TTC549 (cell line): ENCODE measurements at regions not wholly inside any gene's neighbourhood (a gene's known extent, or its start where the extent isn't known, plus 50 kb on each side); places are given as distances from the start of the nearest gene placed in this dataset.

ENCODE experiments used
- FAIRE-seq: peaks from 2 replicates; lab custom pipeline; 2012; peaks lifted over from hg19 to GRCh38; lab: Jason Lieb, UNC

DNA sequence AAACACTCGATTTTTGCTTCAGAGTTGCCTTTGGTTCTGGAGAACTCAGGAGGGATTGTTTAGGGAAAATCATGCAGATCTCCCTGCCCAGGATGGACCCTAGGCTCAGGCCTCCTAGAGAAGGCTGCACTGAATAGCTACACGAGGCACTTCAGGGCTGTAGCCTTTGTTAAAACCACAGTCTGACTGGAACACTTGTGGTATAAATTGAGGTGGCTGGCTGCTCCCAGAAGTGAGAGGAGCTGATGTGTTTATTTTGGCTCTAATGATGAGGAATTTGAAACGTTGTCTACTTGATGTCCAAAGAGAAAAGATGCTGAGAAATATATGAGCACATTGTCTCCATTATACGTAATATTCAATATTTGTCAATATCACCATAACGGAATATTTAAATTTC, 762.1 kb upstream of the ARGLU1 start:
- no peak for FAIRE-seq

DNA sequence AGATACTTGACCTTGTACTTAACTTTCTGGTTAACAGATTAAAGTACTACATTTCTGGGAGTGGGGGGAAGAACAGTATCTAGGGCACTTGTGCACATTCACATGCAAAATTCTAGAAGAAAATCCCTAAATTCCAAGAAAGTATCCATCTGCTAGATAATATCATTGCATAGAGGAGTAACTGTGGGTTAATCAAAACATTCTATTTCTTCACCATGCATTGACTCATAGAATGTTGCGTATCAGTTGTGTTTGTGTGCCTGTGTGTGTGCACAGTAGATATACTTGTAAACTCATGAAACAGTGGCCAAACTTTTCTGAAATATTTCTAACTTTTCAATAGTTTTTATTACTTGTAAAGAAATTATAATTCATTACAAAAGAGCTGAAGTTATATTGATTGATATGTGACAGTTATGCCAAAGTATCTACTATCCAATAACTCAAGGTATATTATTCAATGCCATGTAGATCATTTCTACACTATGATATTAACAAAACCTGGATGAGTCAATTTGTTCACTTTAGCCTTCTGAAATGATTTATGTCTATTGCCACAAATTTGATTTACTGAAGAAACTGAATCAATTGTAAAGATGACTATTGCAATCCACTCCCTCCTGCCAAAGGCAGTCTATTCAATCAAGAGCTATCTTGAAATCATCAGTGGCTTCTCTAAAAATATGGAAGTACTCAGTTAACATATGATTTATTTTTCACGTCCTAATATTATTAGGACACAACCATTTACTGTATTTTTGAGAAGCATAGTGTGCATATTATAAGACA, 756.7 kb upstream of the ARGLU1 start:
- no peak for FAIRE-seq

DNA sequence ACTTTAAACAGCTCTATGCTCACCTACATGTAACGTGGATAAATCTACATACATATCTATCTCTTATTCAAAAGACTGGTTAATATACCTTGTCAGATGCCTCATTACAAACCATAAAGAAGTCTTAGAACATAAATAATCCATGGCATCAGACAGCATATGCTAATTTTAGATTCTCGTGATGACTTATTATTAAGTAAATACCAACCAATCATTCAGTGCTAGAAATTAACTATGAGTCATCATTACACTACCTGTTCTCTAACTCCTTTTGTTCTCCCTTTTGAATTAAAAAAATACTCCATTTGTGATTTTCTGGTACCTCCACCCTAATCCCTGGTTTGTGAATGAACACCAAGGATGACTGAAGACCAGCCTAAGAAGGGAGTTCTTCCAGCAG, 754.3 kb upstream of the ARGLU1 start:
- FAIRE-seq, result no peak

DNA sequence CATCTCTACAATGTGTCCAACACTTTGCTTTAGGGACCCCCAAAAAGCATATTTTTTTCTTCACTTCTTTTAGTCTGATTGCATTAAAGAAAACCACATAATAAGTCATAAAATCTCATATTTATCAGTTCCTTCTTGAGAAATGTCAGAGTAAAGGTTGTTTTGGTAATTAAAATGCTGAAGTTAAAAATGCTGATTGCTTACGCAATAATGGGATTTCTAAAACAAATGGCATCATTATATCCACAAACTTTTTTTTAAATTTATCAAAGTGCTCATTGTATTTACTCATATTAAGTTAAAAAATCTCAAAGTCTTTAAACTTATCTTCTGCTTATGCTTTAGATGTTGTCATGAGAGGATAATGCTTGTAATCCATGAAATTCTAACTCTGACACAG, 737.2 kb upstream of the ARGLU1 start:
- FAIRE-seq, result no peak

DNA sequence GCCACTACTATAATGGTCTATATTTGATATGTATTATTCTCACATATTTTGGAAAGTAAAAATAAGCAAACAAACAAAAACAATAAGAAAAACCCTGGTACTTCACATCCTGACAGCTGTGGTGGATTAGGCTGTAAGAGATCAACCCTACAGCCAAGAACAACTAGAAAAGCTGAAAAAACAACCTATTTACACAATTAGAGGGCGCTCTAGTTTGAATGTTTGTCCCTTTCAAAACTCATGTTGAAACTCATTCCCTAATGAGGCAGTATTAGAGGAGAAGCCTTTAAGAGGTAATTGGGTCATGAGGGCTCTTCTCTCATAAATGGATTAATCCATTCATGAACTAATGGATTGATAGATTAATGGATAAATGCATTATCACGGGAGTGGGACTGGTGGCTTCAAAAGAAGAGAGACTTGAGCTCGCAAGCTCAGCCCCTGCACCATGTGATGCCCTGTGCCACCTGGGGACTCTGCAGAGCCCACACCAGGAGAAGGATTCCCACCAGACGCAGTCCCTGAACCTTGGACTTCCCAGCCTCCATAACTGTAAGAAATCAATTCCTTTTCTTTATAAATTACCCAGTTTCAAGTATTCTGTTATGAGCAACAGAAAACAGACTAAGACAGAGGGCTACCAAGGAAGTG, 733.9 kb upstream of the ARGLU1 start:
- FAIRE-seq, result no peak

DNA sequence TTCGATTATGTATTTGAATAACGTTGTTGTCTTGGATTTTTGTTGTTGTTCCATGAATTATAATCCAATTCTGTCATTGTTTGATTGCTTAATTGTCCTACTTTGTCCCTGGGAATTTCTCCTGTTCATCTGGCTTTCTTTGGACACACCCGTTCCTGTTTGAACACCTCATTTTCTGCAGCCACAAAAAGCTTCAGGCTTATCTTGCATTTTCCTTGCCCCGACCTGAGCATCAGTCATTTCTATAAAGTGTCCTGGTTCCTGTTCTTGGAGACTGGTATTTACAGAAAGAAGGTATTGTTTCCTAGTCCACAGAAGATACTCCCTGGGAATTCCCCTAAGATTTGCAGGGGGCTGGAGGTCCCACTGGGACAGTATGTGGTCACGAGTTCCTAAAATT, 731.8 kb upstream of the ARGLU1 start:
- no peak for FAIRE-seq

DNA sequence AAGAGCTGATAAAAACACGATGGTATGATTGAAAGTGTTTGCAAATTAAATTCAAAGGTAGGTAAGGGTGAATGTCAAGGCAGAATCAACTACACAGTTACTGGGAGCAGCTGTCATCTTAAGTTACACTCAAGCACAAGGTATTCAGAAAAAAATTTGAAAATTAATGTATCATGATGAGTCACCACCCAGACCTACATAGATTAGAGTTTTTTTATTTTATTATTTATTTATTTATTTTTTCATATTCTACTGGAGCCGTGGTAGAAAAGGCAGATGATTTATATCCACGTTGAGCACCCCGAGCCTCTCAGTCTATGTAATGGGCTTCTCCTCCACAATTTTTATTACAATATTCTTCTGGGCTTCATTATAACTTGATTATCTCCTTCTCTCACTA, 728.9 kb upstream of the ARGLU1 start:
- FAIRE-seq, result no peak

DNA sequence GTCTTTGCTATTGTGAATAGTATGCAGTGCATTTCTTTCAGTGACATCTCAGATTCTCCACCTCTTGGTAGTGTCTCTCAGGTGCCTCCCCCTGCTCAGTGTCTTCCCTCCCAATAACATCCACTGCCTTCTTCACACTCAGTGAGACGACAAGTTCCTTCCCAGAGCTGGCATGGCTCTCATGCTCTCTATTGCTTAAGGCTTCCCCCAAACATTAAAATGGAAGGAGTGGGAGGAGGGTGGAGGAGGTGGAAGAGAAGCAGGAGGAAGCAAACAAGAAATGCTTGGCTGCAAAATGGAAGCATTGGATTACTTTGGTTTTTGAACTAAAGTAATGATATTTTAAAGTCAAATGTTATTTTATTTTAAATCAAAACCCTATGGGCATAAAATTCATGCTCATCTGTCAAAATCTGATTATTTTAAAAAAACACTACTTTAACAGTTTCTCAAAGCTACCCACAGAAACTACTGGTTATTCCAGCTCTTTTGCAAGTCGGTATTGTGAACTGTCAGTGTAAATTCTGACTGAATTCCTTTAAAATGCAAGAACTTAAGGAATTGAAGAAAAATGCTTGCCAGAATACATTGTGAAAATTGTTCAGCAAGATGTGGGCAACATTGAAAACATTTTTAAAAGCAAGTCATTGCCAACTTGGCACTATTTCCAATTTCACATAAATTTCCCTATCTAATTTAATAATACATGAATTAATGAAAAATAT, 727.6 kb upstream of the ARGLU1 start:
- FAIRE-seq, result no peak

DNA sequence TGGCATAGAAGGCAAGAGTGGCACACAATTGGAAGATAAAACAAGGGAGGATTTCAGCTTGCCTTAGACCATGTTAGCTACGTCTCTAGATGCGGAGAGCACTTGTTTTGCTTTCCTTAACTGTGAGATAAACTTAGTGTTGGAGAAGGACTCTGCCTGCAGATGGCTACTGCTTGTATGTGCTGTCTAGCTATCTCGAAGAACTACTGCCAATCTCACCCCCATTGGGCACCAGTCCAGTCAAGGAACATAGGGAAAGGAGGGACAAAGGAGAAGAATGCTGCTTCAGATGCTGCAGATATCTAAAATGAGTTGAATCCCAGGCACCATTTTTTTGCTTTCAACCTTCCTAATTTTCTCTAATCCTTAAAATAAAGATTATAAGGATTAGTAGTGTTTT, 726.0 kb upstream of the ARGLU1 start:
- FAIRE-seq, result no peak

DNA sequence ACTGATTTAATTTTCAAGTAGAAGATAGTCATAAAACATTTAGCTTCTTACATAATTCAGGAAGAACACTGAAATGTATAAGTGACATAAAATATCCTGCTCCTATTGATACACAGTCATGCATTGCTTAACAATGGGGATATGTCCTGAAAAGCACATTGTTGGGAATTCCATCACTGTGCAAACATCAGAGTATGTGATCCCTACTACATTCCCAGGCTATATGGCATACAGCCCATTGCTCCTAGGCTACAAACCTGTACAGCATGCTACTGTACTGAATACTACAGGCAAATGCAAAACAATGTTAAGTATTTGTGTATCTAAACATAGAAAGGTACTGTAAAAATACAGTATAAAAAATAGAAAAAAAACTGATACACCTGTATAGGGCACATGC, 723.9 kb upstream of the ARGLU1 start:
- no peak for FAIRE-seq

DNA sequence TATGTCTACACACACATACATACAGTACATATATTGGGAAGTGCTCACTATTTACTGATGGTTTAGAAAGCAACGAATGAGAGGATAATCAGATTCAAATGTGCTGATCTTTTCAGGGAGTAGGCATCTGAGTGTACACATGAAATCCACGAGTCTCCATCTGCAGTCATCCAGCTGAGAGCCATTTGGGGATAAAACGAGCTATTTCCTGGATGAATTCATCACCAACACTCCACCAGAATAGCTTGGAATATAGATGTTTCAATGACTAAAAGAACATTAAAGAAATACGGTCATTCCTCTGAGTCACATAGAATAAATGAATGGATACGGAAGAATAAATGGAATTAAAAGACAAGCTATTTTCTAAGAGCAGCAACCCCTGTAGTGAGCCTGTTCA, 721.6 kb upstream of the ARGLU1 start:
- no peak for FAIRE-seq

DNA sequence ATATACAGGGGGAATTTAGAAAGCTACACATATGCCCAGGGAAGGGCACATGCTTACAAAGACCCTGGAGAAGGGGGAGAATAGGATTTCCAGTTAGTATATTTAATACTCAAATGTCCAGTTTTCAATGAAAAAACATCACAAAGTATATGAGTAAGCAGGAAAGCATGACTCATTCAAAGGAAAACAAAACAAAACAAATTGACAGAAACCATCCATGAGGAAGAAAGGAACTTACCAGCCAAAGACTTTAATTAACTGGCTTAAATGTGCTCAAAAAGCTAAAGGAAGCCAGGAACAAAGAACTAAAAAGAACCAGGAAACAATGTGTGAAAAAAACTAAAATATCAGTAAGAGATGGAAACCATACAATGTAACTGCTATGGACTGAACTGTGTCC, 716.2 kb upstream of the ARGLU1 start:
- no peak for FAIRE-seq

DNA sequence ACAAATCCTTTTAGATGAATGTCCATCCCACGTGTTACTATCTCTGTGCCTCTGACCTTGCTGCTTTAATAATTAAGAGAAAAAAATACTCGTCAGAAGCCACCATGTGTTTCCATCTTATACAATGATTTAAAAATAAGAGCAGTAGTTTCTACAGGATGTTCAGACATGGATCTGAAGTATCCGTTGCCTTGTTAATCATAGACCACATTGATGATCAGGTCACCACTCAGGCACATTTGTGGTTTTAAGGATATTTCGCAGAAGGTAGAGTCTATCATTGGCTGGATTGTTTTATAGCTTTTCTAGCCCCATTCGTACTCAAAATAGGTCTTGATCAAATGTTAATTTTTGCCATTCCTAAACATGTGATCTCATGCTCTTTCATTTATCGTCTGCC, 710.0 kb upstream of the ARGLU1 start:
- FAIRE-seq, result no peak

DNA sequence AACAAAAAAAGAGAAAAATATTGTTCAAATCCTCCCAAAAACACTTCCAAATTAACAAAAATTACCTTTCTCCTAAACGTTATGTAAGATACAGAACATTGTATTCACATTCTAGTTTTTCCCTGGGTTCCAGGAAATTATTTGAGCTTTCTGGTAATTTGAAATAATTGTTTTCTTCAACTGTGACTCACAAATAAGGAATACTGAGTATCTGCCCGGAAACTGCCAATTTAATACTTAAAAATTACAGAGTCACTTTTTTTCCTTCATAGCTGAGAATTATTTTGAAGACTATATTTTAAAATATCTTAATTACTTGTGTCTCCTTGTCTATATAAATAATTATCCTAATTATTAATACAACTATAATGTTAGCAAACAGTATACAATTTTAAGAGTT, 709.0 kb upstream of the ARGLU1 start:
- no peak for FAIRE-seq

DNA sequence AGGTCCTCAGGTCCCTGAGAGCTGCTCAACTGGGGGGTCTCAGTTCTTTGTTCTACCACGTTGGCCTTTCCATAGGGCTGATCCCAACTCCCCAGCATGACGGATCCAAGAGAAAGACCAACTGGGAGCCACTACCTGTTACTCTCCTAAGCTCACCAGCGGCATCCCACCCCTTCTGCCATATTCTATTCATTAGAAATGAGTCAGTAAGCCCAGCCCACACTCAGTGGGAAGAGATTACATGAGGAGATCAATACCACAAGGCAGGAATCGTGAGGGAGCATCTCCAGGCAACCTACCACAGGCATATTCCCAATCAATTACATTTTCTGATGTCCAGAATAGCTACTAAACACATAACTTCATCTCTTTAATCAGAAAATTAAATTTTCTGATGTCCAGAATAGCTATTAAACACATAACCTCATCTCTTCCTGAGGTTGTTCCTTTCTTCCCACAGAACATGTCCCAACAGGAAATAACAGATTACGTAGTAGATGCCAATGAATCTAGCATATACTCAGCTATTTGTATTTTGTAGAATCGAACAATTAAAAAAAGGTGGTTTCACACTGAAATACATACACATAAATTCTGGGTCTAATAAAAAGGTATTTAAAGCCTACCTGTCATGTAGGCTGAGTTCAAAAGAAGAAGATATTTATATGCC, 708.1 kb upstream of the ARGLU1 start:
- FAIRE-seq, result no peak

DNA sequence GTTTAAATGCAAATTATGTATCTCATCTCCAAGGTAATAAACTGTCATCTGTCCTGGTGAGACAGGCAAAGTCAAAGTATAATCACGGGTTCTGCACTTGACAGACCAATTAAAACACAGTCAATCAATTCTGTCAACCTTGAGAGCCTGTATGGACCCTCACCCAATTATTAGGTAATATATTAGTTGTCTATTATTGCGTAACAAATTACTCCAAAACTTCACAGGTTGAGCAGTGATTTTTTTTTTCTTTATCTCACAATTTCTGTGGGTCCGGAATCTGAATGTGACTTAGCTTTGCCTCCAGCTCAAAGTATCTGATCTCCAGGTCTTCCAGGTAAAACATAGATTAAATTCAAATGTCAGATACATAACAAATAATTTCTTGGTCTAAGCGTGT, 707.4 kb upstream of the ARGLU1 start:
- no peak for FAIRE-seq

DNA sequence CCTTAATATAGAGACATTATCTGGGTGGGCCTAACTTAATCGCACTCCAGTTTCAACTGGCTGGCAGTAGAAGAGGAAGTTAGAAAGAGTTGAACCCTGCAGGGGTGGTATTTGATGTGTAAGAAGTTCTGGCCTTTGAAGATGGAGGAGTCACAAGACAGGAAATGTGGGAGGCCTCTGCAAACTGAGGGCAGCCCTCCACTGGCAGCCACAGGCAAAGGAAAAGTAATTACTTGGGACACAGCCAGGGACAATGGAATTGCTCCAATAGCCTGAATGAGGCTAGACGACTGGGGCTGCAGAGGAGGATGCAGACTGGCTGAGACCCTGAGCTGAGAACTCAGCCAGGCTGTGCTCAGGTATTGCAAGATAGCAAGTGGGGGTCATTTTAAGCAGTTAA, 703.3 kb upstream of the ARGLU1 start:
- no peak for FAIRE-seq

DNA sequence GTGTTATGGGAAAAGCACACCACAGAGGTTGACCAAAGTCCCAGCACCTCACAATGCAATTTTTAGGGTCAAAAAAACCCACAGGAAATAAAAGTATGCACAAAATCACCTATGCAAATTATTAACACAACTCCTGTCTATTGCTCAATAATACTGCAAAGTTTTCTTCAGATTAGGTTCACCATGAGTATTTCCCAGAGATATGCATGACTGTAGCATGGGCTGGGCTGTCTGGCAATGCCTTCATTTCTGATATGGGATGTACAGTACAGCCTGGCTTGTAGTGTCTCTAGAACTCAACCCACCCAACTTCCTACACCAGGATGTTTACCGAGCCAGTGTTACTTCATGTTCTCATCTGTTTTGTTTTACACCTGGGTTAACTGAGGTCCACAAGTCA, 698.7 kb upstream of the ARGLU1 start:
- no peak for FAIRE-seq

DNA sequence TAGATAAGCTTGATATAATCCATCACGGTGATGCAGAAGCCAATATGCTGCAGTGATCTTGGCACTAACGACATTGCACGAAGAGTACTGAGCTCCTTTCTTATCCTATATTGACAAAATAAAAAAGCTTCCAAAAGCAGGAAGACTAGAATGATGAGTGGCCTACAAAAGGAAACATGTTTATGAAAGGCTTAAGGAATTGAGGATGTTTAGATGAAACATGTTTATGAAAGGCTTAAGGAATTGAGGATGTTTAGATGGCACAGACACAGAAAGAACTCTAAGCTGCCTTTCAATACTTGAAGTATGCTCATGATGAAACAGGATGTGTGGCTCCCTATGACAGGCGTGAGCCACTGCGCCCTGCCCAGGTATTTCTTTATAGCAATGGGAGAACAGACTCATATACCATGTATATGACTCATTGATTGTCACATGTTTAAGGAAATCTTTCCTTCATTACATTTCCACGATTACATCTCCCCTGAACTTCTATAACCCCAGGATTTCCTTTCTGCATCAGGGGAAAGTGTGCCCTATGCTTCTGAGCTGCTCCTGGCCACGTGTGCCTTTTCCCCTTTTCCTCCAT, 690.8 kb upstream of the ARGLU1 start:
- FAIRE-seq, result no peak

DNA sequence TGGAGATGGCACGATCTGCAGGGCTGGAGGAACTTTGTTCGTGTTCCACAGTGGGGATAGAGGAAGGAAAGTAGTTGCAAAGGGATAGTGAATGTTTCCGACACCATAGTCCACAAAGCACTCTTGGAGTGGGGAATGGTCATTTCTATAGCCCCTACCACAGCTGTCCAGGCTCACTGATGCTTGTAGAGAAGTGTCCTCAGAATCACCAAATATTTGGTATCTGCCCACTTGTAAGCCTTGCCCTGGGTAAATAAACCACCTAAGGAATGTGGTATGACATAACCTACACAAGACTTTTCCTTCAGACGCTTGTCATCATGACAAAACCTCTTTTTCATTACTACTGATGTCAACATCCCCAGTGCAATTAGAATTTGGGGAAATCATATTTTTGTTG, 686.5 kb upstream of the ARGLU1 start:
- no peak for FAIRE-seq

DNA sequence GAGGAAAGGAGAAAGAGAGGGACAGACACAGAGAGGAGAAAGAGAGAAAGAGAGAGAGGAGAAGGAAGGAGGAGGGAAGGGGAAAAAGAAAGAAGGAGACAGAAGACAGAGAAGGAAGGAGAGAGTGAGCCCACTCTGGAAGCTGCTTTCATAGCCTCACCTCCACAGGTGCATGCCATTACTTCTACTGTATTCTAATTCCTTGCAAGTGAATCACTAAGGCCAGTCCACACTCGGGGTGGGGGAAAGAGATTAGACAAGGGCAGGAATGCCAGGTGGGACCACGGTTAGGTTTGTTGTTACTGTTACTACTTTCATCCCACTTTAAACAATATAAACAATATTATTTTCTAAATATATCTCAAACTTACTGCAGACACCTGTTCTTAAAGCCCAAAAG, 684.5 kb upstream of the ARGLU1 start:
- FAIRE-seq, result no peak

DNA sequence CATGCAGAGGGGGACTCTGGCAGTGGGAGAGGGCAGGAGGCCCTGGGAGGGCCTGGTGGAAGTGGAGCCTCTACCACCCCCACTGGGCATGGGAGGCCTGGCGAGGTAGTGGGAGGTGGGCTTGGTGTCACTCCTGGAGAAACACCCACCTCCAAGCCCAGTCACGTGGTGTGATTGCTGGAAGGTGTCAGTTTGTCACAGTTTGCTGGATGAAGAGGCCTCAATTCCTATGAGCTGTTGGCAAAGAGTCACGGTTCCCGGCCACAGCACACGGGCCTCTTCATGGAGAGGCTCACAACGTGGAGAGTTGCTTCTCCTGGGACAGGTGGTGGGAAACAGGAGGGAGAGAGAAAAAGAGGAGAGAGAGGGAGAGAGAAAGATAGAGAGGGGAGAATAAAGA, 684.1 kb upstream of the ARGLU1 start:
- FAIRE-seq, result no peak

DNA sequence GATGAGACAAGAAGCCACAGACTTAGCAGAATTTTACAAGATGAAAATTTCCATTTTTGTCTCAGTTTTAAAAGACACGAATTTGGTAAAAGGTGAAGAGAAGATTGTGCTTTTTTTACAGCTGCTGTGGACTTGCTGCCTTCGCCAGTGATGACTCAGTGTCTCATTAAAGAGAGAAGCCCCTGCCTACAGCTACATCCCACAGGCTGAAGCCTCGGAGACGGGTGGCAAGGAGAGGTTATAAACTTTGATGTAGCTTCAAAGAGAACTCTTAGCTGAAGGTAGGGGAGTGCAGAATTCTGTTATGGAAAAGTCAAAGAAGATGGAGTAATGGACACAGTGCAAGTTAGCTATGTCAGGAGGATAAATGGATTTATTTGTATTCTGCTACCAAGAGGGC, 683.4 kb upstream of the ARGLU1 start:
- no peak for FAIRE-seq
